ENCODE measurements at regions not wholly inside any gene's neighbourhood (a gene's known extent, or its start where the extent isn't known, plus 50 kb on each side); places are given as distances from the start of the nearest gene placed in this dataset.

GRCh38 chr12:115323223-115323905 is 639.4 kb upstream of the TBX3 start:
- WGBS, 2 experiments (ENCODE audit: low coverage in 1 of 2, low lambda C conversion rate in 2 of 2, missing lambda C conversion rate in 2 of 2) = 80 to 84% methylated on average over 3 of the region's 3 CpGs
- TF ChIP-seq EZH2phosphoT487 (IDR thresholded peaks at IDR 0.05; ENCODE audit: insufficient read depth, low read depth) (no peak), EZH2 (IDR thresholded peaks at IDR 0.05; ENCODE audit: insufficient read depth, poor library complexity, severe bottlenecking) (no peak)
- Histone ChIP-seq H3K36me3 (ENCODE audit: low read depth) (no peaks in the 10 kb centered on the region), H3K9me3 (ENCODE audit: low read depth) (no peaks in the 10 kb centered on the region), H3K9me2 (ENCODE audit: insufficient read depth) (no peaks in the 10 kb centered on the region), H3K79me2 (ENCODE audit: insufficient read depth) (no peaks in the 10 kb centered on the region), H3K4me2 (ENCODE audit: unreplicated experiment) (no peak overlapping the region), H3F3A (ENCODE audit: insufficient read depth) (peaks cover 26% of the 10 kb centered on the region), H2AFZ (no peak overlapping the region), H4K20me1 (ENCODE audit: insufficient read depth) (no peaks in the 10 kb centered on the region), H3K27me3 (replicated peaks; ENCODE audit: insufficient read depth) (no peaks in the 10 kb centered on the region), H3K4me1 (ENCODE audit: insufficient read depth) (peaks cover 24% of the 10 kb centered on the region), H3K4me3 (no peak overlapping the region), H3K9ac (no peak overlapping the region), H3K27ac (no peak overlapping the region; the same call in 1 of the 2 replicates)
- DNase-seq = peak; percentile 77
- in situ Hi-C loops (cut with MboI) = no loop called here

GRCh38 chr12:115322275-115322674 is 638.3 kb upstream of the TBX3 start:
- Histone ChIP-seq H3K4me2 (ENCODE audit: unreplicated experiment) (peak overlapping the region; percentile 15), H3K9me2 (ENCODE audit: insufficient read depth) (no peaks in the 10 kb centered on the region), H3K27ac (peak overlapping the region; percentile 62), H3K4me1 (ENCODE audit: insufficient read depth) (peaks cover 24% of the 10 kb centered on the region), H3K27me3 (replicated peaks; ENCODE audit: insufficient read depth) (no peaks in the 10 kb centered on the region), H3K36me3 (ENCODE audit: low read depth) (no peaks in the 10 kb centered on the region), H4K20me1 (ENCODE audit: insufficient read depth) (no peaks in the 10 kb centered on the region), H3K9me3 (ENCODE audit: low read depth) (no peaks in the 10 kb centered on the region), H3K79me2 (ENCODE audit: insufficient read depth) (no peaks in the 10 kb centered on the region), H3K9ac (no peak overlapping the region), H2AFZ (no peak overlapping the region), H3K4me3 (no peak overlapping the region), H3F3A (ENCODE audit: insufficient read depth) (peaks cover 26% of the 10 kb centered on the region)
- WGBS, 2 experiments (ENCODE audit: low coverage in 1 of 2, low lambda C conversion rate in 2 of 2, missing lambda C conversion rate in 2 of 2) = 1 to 3% methylated on average over 4 of the region's 4 CpGs
- DNase-seq = peak; percentile 84
- in situ Hi-C loops (cut with MboI) = no loop called here
- TF ChIP-seq EZH2phosphoT487 (IDR thresholded peaks at IDR 0.05; ENCODE audit: insufficient read depth, low read depth) (no peak), EZH2 (IDR thresholded peaks at IDR 0.05; ENCODE audit: insufficient read depth, poor library complexity, severe bottlenecking) (no peak)

- Histone ChIP-seq H3K27me3 (replicated peaks; ENCODE audit: insufficient read depth) (no peaks in the 10 kb centered on the region), H2AFZ (no peak overlapping the region), H3K4me3 (no peak overlapping the region), H3K9ac (no peak overlapping the region), H3K4me2 (ENCODE audit: unreplicated experiment) (no peak overlapping the region), H3K27ac (no peak overlapping the region), H3F3A (ENCODE audit: insufficient read depth) (peaks cover 26% of the 10 kb centered on the region), H3K79me2 (ENCODE audit: insufficient read depth) (no peaks in the 10 kb centered on the region), H3K36me3 (ENCODE audit: low read depth) (no peaks in the 10 kb centered on the region), H3K9me3 (ENCODE audit: low read depth) (no peaks in the 10 kb centered on the region), H3K4me1 (ENCODE audit: insufficient read depth) (peaks cover 24% of the 10 kb centered on the region), H3K9me2 (ENCODE audit: insufficient read depth) (no peaks in the 10 kb centered on the region), H4K20me1 (ENCODE audit: insufficient read depth) (no peaks in the 10 kb centered on the region)
- TF ChIP-seq EZH2 (IDR thresholded peaks at IDR 0.05; ENCODE audit: insufficient read depth, poor library complexity, severe bottlenecking) = no peak
- no peak for DNase-seq
- in situ Hi-C loops (cut with MboI) = no loop called here
- WGBS, 2 experiments (ENCODE audit: low coverage in 1 of 2, low lambda C conversion rate in 2 of 2, missing lambda C conversion rate in 2 of 2) = 88 to 94% methylated on average over 7 to 8 of the region's 8 CpGs
These were observed 637.0 kb upstream of the TBX3 start for GRCh38 chr12:115320967-115321366.

DNA sequence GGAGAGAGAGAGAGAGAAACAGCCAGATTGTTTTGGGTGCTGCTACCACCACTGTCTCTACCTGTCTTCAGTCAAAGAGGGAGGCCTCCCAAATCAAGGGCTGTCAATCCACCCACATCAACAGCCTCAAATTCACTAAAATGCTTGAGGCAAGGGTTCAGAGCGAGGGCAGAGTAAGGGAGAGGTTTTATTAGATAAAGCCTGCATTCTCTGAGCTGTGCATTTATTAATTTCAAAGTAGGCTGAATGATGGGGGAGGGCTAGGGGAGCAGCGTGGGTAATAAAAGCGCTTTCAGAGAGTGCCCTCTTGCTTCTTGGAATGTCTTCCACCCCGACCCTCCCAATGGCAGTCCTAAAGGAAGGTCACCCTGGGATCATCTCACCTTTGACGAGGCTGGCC is 636.5 kb upstream of the TBX3 start:
- TF ChIP-seq EZH2phosphoT487 (IDR thresholded peaks at IDR 0.05; ENCODE audit: insufficient read depth, low read depth) (no peak), EZH2 (IDR thresholded peaks at IDR 0.05; ENCODE audit: insufficient read depth, poor library complexity, severe bottlenecking) (no peak)
- H2AFZ ChIP-seq = no peak overlapping the region
- 88% methylated on average over 5 of the region's 5 CpGs for WGBS, 2 experiments (ENCODE audit: low coverage in 1 of 2, low lambda C conversion rate in 2 of 2, missing lambda C conversion rate in 2 of 2)
- no peak overlapping the region for H3K4me3 ChIP-seq
- H3K27ac ChIP-seq = no peak overlapping the region
- no peaks in the 10 kb centered on the region for H3K36me3 ChIP-seq (ENCODE audit: low read depth)
- in situ Hi-C loops (cut with MboI) = no loop called here
- peaks cover 24% of the 10 kb centered on the region for H3K4me1 ChIP-seq (ENCODE audit: insufficient read depth)
- no peaks in the 10 kb centered on the region for H3K9me3 ChIP-seq (ENCODE audit: low read depth)
- no peaks in the 10 kb centered on the region for H3K79me2 ChIP-seq (ENCODE audit: insufficient read depth)
- no peak overlapping the region for H3K9ac ChIP-seq
- no peaks in the 10 kb centered on the region for H4K20me1 ChIP-seq (ENCODE audit: insufficient read depth)
- no peak for DNase-seq
- no peak overlapping the region for H3K4me2 ChIP-seq (ENCODE audit: unreplicated experiment)
- peaks cover 24% of the 10 kb centered on the region for H3F3A ChIP-seq (ENCODE audit: insufficient read depth)
- H3K9me2 ChIP-seq (ENCODE audit: insufficient read depth) = no peaks in the 10 kb centered on the region
- H3K27me3 ChIP-seq (replicated peaks; ENCODE audit: insufficient read depth) = no peaks in the 10 kb centered on the region

Measured in GM23248 (cell line).